ACHN (cell line): ENCODE measurements at regions not wholly inside any gene's neighbourhood (a gene's known extent, or its start where the extent isn't known, plus 50 kb on each side); places are given as distances from the start of the nearest gene placed in this dataset.

Source experiments
- DNase-seq: peaks from one replicate; pipeline ENCODE4 v3.0.0-alpha.2; 2015
- in situ Hi-C: cut with HindIII; loops from 2 replicates; pipeline ENCODE4 v1.10.0; 2017; ENCODE audit warnings: low sequenced_read_pairs, low pct_ligation_motif_present, low pct_unique_long_range_greater_than_20kb

- DNase-seq, result no peak
- in situ Hi-C loops, result no loop called here
Measured at GRCh38 chr6:65927141-65927540, 220.1 kb upstream of the EYS start.

DNA sequence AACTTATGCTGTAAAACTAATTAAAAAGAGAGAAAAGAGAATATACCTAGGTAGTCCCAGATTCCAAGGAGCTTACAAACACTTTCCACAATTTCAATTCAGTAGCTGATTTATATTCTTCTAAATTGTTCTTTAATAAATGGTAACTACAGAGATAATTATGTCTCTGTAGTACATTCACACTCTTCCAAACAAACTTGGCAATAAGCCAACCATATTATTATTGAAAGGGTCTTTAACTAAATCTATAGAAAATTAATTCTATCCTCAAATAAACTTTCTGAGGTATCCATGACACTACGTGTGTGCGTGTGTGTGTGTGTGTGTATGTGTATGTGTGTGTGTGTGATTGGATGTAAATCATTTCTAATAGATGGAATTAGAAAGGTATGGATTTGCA, 217.4 kb upstream of the EYS start:
- no peak for DNase-seq
- in situ Hi-C loops, result no loop called here

DNA sequence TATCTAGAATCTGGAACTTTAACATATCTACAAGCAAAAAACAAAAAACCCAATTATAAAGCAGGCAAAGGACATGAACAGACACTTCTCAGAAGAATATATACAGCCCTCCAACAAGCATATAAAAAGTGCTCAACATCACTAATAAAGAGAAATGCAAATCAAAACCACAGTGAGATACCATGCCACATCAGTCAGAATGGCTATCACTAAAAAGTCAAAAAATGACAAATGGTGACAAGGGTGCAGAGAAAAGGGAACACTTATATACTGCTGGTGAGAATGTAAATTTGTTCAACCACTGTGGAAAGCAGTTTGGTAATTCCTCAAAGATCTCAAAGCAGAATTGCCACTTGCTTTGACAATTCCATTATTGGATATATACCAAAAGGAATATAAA, 215.0 kb upstream of the EYS start:
- DNase-seq, result no peak
- in situ Hi-C loops, result no loop called here

GRCh38 chr6:65908065-65908464, 201.0 kb upstream of the EYS start:
- no peak for DNase-seq

DNA sequence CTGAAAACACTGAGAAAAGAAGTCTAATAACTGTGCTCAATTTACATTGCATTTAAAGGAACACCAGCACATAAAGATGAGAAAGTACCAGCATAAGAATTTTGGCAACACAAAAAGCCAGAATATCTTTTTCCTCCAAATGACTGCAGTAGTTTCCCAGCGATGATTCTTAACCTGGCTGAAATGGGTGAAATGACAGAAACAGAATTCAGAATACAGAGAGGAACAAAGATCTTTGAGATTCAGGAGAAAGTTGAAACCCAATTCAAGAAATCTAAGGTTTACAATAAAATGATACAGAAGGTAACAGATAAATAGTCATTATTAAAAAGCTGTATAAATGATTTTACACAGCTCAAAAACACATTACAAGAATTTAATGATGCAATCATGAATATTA, 197.0 kb upstream of the EYS start:
- no peak for DNase-seq
- in situ Hi-C loops, result no loop called here

More at GRCh38 chr6:65908065-65908464, 201.0 kb upstream of the EYS start:
- in situ Hi-C loops, result no loop called here

- in situ Hi-C loops, result no loop called here
- DNase-seq, result no peak
Measured at GRCh38 chr6:65900928-65901327, 193.9 kb upstream of the EYS start.

DNA sequence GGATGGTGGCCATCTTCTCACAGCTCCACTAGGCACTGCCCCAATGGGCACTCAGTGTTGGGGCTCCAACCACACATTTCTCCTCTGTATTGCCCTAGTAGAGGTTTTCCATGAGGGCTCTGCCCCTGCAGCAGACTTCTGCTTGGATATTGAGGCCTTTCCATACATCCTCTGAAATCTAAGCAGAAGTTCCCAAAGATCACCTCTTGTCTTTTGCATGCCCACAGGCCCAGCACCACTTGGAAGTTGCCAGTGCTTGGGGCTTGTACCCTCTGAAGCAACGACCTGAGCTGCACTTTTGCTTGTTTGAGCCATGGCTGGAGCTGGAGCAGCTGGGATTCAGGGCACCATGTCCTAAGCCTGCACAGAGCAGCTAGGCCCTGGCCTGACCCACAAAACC, 189.1 kb upstream of the EYS start:
- no peak for DNase-seq
- in situ Hi-C loops, result no loop called here

DNA sequence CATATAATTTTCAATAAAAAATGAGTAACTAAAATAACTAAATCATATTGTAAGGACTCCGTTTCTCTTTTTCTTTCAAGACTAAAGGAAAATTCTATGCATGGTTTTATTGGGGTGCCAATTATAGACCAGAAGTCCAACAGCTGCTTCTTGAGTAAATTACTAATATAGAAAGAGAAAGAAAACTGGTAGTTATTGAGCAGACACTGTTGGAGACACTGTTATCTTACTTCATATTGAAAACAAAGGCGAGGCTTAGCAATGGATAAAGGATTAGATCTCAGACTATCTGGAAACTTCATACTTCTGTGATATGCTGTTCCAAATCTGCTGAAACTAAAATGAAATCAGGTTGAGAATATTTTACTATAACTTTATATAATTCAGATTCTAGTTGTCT, 169.6 kb upstream of the EYS start:
- DNase-seq, result no peak
- in situ Hi-C loops, result no loop called here

DNA sequence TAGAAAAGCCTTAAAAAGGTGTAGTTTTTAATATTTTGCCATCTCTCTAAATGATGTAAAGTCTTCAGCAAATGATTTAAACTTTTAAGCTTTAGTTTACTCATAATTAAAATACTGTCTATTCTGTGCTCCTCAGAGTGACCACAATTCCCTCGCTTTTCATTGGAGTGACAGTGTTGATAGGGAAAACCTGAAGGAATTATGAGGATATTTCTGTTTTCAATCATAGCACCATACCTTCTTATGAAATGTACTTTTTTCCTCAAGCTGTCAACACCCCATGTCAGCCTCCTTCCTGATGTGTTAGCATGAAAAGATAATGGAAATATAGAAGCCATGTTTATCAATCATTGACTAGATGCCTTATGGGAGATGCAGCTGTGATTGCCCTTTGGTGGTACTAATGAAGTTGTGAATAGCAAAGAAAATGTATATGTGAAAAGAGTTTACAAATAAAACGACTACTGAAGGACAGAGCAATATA, 145.4 kb upstream of the EYS start:
- in situ Hi-C loops, result no loop called here
- no peak for DNase-seq

GRCh38 chr6:65830151-65830550, 123.1 kb upstream of the EYS start:
- DNase-seq, result no peak
- in situ Hi-C loops, result no loop called here

GRCh38 chr6:65819152-65819551, 112.1 kb upstream of the EYS start:
- in situ Hi-C loops, result no loop called here
- DNase-seq, result no peak

- DNase-seq, result no peak
- in situ Hi-C loops, result no loop called here
Measured at GRCh38 chr6:65818576-65818975, 111.5 kb upstream of the EYS start.

GRCh38 chr6:65816991-65817390, 110.0 kb upstream of the EYS start:
- in situ Hi-C loops, result no loop called here
- DNase-seq, result no peak

GRCh38 chr6:65814071-65814470, 107.0 kb upstream of the EYS start:
- DNase-seq, result no peak
- in situ Hi-C loops, result no loop called here

DNA sequence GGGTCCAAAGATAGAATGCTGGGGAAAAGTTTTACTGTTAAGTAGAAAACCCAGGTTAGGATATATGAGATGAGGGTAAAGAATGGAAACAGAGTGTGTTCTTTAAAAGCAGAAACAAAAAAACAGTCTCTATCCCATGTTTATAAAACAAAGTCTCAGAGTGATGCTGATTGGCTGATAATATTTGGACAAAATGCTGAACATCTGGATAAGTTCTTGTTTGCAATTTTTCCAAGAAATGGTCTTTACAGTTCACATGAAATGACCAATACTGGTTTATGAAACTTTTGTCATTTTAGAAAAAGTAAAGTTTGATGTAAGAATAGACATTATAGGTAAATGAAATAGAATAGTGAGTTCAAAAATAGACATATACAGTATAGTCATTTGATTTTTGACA, 96.2 kb upstream of the EYS start:
- in situ Hi-C loops, result no loop called here
- no peak for DNase-seq

GRCh38 chr6:65799389-65799788, 92.4 kb upstream of the EYS start:
- in situ Hi-C loops, result no loop called here
- no peak for DNase-seq

GRCh38 chr6:65798280-65799014, 91.4 kb upstream of the EYS start:
- in situ Hi-C loops, result no loop called here
- no peak for DNase-seq

GRCh38 chr6:65790666-65791065, 83.6 kb upstream of the EYS start:
- DNase-seq, result no peak
- in situ Hi-C loops, result no loop called here

DNA sequence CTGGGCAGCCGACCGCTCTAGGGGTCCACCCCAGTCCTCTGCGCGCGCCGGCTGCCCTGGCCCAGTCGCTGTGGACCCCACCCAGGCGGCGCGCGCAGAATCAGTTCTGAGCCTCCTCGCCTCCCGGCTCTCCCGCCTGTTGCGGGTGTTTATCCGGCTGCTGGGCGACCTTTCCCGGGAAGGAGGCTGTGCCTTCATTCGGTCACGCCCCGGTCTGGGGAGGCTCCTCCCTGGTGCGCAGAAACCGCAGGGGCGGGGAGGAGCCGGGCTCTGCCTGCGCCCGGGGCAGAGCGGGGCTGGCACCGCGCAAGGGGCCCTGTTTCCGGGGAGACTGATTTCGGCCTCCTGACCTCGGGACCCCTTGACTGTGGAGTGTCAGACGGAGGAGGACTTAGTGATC, 80.8 kb upstream of the EYS start:
- in situ Hi-C loops, result no loop called here
- DNase-seq, result no peak

DNA sequence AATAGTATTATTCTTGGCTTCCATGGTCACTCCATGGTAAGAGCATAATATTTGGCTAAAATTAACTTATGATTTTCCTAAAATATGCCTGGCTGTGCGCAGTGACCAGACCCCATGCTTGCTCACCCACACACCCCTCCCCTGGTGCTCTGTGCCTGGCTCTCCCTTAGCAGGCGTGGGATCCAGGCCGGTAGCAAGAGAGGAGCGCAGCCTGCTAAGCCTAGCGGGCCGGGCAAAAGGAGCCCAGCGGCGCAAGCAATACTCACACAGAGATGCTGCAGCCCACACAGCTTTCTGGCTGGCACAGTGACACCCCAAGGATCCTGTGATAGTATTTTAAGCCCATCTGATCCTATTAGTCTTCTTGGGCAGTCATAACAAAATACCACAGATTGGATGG, 79.8 kb upstream of the EYS start:
- DNase-seq, result no peak
- in situ Hi-C loops, result no loop called here

DNA sequence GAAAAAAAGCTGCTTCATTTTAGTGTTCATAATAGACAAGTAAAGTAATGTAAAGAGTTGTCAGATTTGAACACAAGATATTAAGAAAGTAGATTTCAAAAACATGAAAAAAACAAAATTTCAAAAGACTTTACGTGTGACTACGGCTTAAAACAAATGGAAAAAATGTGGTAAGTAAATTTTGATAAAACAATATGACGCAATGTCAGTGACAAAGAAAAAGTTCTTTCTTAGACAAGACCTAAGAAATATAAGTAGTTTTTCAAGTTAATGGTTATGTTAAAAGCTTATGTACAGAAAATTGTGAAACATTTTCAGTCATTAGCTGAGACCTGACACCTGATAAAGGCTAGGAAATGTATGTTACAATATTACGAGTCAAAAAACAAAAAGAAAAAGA, 73.7 kb upstream of the EYS start:
- in situ Hi-C loops, result no loop called here
- DNase-seq, result no peak
